Endothelial cell of umbilical vein (primary cell): ENCODE measurements at regions not wholly inside any gene's neighbourhood (a gene's known extent, or its start where the extent isn't known, plus 50 kb on each side); places are given as distances from the start of the nearest gene placed in this dataset.

Experiments
- BruUV-seq: library from RNA; stranded (reverse); fragments of 400-500 nt; replicated peaks from 2 replicates; lab custom pipeline; 2021; lab: Mats Ljungman, UMichigan
- CTCF ChIA-PET: fragments of 300-600, 350-600 bp; sonication (Branson Sonifier 250); formaldehyde crosslinking; loops from one replicate; lab custom pipeline; 2021; ENCODE audit warnings: antibody characterized with exemption, inconsistent platforms; lab: Charles Lee
- POLR2A ChIA-PET: fragments of 300-600, 350-600 bp; sonication (Branson Sonifier 250); formaldehyde crosslinking; loops from one replicate; lab custom pipeline; 2021; ENCODE audit warnings: antibody characterized with exemption, inconsistent platforms; lab: Charles Lee
- DNase-seq: peaks from one replicate; pipeline ENCODE4 v3.0.0-alpha.2; 2011; ENCODE audit warnings: low read depth, low spot score
- FAIRE-seq: peaks from 2 replicates; lab custom pipeline; 2011; peaks lifted over from hg19 to GRCh38; lab: Jason Lieb, UNC
- H2AFZ ChIP-seq: 2 replicates; pipeline ENCODE4 v1.6.0; 2012; ENCODE audit warnings: low read depth, low read length, control low read depth, inconsistent platforms
- H3K27ac ChIP-seq: 2 replicates; pipeline ENCODE4 v1.5.1; 2011; ENCODE audit warnings: low read depth, mild to moderate bottlenecking, control low read depth, low read length, moderate library complexity; ENCODE audit not compliant: insufficient read depth
- H3K27me3 ChIP-seq, 2 experiments: 2 replicates each; pipeline versions ENCODE4 v1.6.0 to v1.6.1; 2011; ENCODE audit warnings: low read length in 2 of 2, mixed read lengths in 1 of 2; ENCODE audit not compliant: control insufficient read depth in 2 of 2, insufficient read depth in 2 of 2
- H3K36me3 ChIP-seq, 2 experiments: 2 replicates in 1 of 2; 3 replicates in 1 of 2; pipeline ENCODE4 v1.5.1; 2011; ENCODE audit warnings: low read length in 2 of 2, mild to moderate bottlenecking in 1 of 2, moderate library complexity in 1 of 2; ENCODE audit not compliant: control insufficient read depth in 2 of 2, insufficient read depth in 2 of 2; ENCODE audit errors: extremely low read depth in 1 of 2
- H3K4me1 ChIP-seq: 3 replicates; pipeline ENCODE4 v1.5.1; 2011; ENCODE audit warnings: mild to moderate bottlenecking, low read length; ENCODE audit not compliant: control insufficient read depth, insufficient read depth; ENCODE audit errors: extremely low read depth
- H3K4me2 ChIP-seq: 2 replicates; pipeline ENCODE4 v1.6.1; 2011; ENCODE audit warnings: low read length, control low read depth, mixed read lengths; ENCODE audit not compliant: insufficient read depth
- H3K4me3 ChIP-seq, 3 experiments: fragments of 200-600 bp in 1 of 3; sonication (generic), shearing (Covaris generic) in 1 of 3; replicated peaks in 1 of 3; 2 replicates each; pipeline ENCODE4 v1.5.1; 2011 to 2016; ENCODE audit warnings: control low read depth in 3 of 3, low read length in 3 of 3, mild to moderate bottlenecking in 2 of 3, inconsistent platforms in 1 of 3, low read depth in 1 of 3, moderate library complexity in 1 of 3; ENCODE audit not compliant: insufficient read depth in 1 of 3
- H3K79me2 ChIP-seq: 2 replicates; pipeline ENCODE4 v1.6.0; 2012; ENCODE audit warnings: low read length, inconsistent platforms; ENCODE audit not compliant: control insufficient read depth, insufficient read depth
- H3K9ac ChIP-seq: replicated peaks from 2 replicates; pipeline ENCODE3; 2011; ENCODE audit warnings: low read length, control low read depth; ENCODE audit not compliant: insufficient read depth; ENCODE audit errors: extremely low read depth
- H3K9me1 ChIP-seq: replicated peaks from 3 replicates; pipeline ENCODE4 v1.6.0; 2011; ENCODE audit warnings: mild to moderate bottlenecking, low read length; ENCODE audit not compliant: control insufficient read depth, insufficient read depth; ENCODE audit errors: extremely low read depth
- H3K9me3 ChIP-seq: replicated peaks from 2 replicates; pipeline ENCODE4 v1.5.1; 2012; ENCODE audit warnings: low read length, inconsistent platforms; ENCODE audit not compliant: control insufficient read depth, insufficient read depth
- H4K20me1 ChIP-seq: replicated peaks from 2 replicates; pipeline ENCODE3; 2011; ENCODE audit warnings: mild to moderate bottlenecking, low read length; ENCODE audit not compliant: control insufficient read depth, insufficient read depth; ENCODE audit errors: extremely low read depth
- CTCF ChIP-seq, 2 donors: IDR thresholded peaks; 1 replicate in 1 of 2; 2 replicates in 1 of 2; pipeline ENCODE4 v1.5.1; 2011; ENCODE audit warnings: low read length in 2 of 2, mild to moderate bottlenecking in 2 of 2, moderate library complexity in 2 of 2, control low read depth in 1 of 2, inconsistent platforms in 1 of 2, low read depth in 1 of 2; ENCODE audit not compliant: insufficient read depth in 1 of 2; ENCODE audit errors: extremely low read depth in 1 of 2
- EZH2 ChIP-seq: IDR thresholded peaks from 2 replicates; pipeline ENCODE4 v1.6.1; 2012; ENCODE audit warnings: borderline replicate concordance, low read depth, mild to moderate bottlenecking, moderate library complexity, low read length, inconsistent platforms; ENCODE audit not compliant: severe bottlenecking
- FOS ChIP-seq: IDR thresholded peaks from 2 replicates; pipeline ENCODE4 v1.6.1; 2011; ENCODE audit warnings: mild to moderate bottlenecking, low read length, moderate library complexity, borderline replicate concordance; ENCODE audit not compliant: insufficient read depth
- GATA2 ChIP-seq: IDR thresholded peaks from 2 replicates; pipeline ENCODE4 v1.7.0; 2011; ENCODE audit warnings: low read depth, mild to moderate bottlenecking, moderate library complexity, mixed read lengths, low read length; ENCODE audit not compliant: insufficient read length, insufficient read depth
- JUN ChIP-seq: IDR thresholded peaks from 2 replicates; pipeline ENCODE4 v1.6.1; 2011; ENCODE audit warnings: borderline replicate concordance, low read depth; ENCODE audit not compliant: insufficient read length, insufficient read depth
- MYC ChIP-seq: IDR thresholded peaks from one replicate; pipeline ENCODE4 v1.6.1; 2011; ENCODE audit warnings: mild to moderate bottlenecking, low read depth, low read length
- POLR2A ChIP-seq: IDR thresholded peaks from 2 replicates; pipeline ENCODE4 v1.6.1; 2012; ENCODE audit warnings: low read depth, mild to moderate bottlenecking, control low read depth, low read length
- POLR2AphosphoS5 ChIP-seq: IDR thresholded peaks from 2 replicates; pipeline ENCODE4 v1.6.1; 2012; ENCODE audit warnings: low read depth, mild to moderate bottlenecking, control low read depth, low read length, moderate library complexity; ENCODE audit not compliant: insufficient read depth
- dilution Hi-C: fragments of 300-500 bp; cut with MboI; formaldehyde crosslinking; loops from one replicate; pipeline ENCODE4 v1.15.0; 2019; ENCODE audit warnings: low sequenced_read_pairs; ENCODE audit not compliant: extremely low pct_ligation_motif_present
- intact Hi-C: fragments of 100-400 bp; cut with micrococcal nuclease; formaldehyde crosslinking; loops from one replicate; pipeline ENCODE4 v1.10.0; 2022
- TF ChIP-seq, protein P1 (sequence below): IDR thresholded peaks from 2 replicates; pipeline ENCODE4 v1.6.1; 2011; ENCODE audit not compliant: insufficient read depth, insufficient read length

DNA sequence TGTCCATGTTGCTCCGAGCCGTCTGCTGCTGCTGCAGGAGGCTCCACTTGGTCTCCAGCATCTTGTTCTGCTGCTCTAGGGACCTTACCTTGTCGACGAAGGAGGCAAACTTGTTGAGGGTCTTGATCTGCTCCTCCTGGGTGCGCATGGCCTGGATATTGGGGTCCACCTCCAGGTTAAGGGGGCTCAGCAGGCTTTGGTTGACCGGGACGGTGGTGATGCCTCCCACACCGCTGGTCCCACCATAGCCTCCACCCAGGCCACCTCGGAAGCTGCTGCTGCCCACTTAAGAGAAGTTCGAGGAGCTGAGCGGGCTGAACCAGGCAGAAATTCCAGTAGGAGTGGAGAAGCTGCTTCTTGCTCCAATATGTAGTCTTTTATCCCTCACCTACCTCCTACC is 180.7 kb upstream of the SYNPR start:
- TF ChIP-seq JUN (no peak), CTCF (IDR thresholded peaks at IDR 0.05; ENCODE audit: extremely low read depth in 1 of 2, insufficient read depth in 1 of 2, low read depth in 1 of 2, low read length in 2 of 2) (no peak), POLR2AphosphoS5 (no peak)
- TF ChIP-seq, protein P1, sequence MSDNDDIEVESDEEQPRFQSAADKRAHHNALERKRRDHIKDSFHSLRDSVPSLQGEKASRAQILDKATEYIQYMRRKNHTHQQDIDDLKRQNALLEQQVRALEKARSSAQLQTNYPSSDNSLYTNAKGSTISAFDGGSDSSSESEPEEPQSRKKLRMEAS: no peak

DNA sequence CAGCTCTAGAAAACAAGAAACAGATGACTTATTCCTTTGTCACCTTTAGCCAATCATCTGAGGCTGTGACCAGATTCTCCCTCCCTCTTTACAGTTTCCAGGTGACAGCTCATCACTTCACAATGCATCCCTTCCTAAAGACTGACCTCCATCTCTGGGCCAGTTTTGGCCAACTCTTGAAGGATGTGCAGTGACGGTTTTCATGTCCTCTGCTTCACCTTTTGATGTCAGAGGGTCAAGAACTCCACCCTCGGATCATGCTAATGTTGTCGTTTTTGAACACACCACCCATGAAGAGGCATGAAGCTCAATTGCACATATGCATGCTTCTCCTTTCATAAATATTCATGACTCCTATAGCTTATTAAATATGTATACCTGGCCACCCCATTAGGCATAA is 161.2 kb upstream of the SYNPR start:
- DNase-seq: no peak
- BruUV-seq: no TSS peak

More for the DNA sequence above, 180.7 kb upstream of the SYNPR start:
- DNase-seq: no peak
- ChIA-PET POLR2A (no interaction called here), CTCF (no interaction called here)
- intact Hi-C loops: no loop called here
- dilution Hi-C loops: no loop called here
- BruUV-seq: no TSS peak
- Histone ChIP-seq H3K79me2 (no peaks in the 10 kb centered on the region), H3K36me3 (no peaks in the 10 kb centered on the region), H3K9me3 (peaks cover 2% of the 10 kb centered on the region), H3K9ac (no peak overlapping the region), H3K4me3 (no peak overlapping the region), H3K4me1 (no peaks in the 10 kb centered on the region), H3K27ac (no peak overlapping the region), H3K9me1 (no peaks in the 10 kb centered on the region), H3K27me3 (no peaks in the 10 kb centered on the region), H2AFZ (no peak overlapping the region), H4K20me1 (no peaks in the 10 kb centered on the region), H3K4me2 (no peak overlapping the region)
- FAIRE-seq: no peak

More for the DNA sequence above, 161.2 kb upstream of the SYNPR start:
- Histone ChIP-seq H3K27me3 (no peaks in the 10 kb centered on the region), H2AFZ (no peak overlapping the region), H3K4me1 (no peaks in the 10 kb centered on the region), H3K79me2 (no peaks in the 10 kb centered on the region), H3K9me3 (no peaks in the 10 kb centered on the region), H4K20me1 (no peaks in the 10 kb centered on the region), H3K9me1 (no peaks in the 10 kb centered on the region), H3K27ac (no peak overlapping the region), H3K36me3 (no peaks in the 10 kb centered on the region), H3K4me3 (no peak overlapping the region), H3K9ac (no peak overlapping the region), H3K4me2 (no peak overlapping the region)
- intact Hi-C loops (no loop called here), dilution Hi-C loops (no loop called here)
- POLR2A ChIA-PET: no interaction called here
- CTCF ChIA-PET: no interaction called here
- FAIRE-seq: no peak
- TF ChIP-seq MYC (no peak), EZH2 (no peak), JUN (no peak), FOS (no peak), POLR2A (no peak), CTCF (IDR thresholded peaks at IDR 0.05; ENCODE audit: extremely low read depth in 1 of 2, insufficient read depth in 1 of 2, low read depth in 1 of 2, low read length in 2 of 2) (no peak), GATA2 (no peak), POLR2AphosphoS5 (no peak)
- TF ChIP-seq, protein P1: no peak
